ENCODE measurements at regions not wholly inside any gene's neighbourhood (a gene's known extent, or its start where the extent isn't known, plus 50 kb on each side); places are given as distances from the start of the nearest gene placed in this dataset.

DNA sequence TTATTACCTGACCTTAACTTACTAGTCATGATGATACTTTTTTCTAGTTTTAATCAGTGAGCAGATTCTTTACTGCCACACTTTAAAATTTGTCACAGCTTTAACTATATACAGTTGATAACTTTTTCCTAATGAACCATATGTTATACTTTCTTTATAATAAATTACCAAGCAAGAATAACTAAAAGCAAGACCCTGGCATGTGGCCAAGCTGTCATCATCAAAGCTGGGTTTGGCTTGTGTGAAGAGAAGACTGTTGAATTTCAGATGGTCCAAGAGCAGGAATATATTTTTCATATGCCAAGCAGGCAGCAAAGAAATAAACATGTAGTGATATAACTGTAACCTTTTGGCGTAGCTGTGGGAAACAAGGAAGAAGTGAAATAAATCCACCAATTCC, 93.5 kb downstream of the PUS7L start:
- no peak for DNase-seq

DNA sequence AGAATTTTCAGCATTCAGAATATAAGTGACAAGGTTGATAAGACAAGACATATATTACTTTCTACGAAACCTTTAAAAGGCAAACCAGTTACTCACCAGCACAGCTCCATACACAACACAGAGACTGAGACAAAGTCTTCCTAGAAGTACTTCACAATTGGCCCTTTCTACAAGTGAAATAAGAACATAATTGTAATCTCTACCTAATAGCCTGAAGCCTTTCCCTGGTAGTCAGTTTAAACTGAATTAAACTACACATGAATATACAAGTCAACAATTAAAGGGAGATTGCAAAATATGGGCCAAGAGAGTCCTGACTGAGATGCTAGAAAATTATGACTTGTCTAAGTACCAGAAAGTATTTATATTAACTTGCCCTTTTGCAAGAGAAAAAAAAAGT, 95.9 kb downstream of the PUS7L start:
- DNase-seq = no peak

DNA sequence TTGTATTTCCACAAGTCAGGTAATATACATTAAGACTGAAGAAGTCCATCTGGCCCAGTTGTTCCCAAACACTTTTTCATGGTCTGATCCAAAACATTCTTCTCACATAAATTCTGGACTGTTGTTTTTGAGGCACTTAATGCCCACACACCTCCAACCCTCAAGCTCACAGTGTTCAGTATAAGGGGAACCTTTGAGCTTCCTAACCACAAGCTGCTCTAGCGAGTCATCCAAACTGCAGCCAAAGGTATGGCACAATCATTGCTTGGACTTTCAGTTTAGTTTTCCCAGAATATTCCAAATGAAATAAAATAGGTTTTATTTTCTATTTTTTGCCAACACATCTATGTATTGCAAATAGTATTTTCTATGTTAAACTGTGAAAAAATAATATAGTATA, 103.0 kb downstream of the PUS7L start:
- no peak for DNase-seq

DNA sequence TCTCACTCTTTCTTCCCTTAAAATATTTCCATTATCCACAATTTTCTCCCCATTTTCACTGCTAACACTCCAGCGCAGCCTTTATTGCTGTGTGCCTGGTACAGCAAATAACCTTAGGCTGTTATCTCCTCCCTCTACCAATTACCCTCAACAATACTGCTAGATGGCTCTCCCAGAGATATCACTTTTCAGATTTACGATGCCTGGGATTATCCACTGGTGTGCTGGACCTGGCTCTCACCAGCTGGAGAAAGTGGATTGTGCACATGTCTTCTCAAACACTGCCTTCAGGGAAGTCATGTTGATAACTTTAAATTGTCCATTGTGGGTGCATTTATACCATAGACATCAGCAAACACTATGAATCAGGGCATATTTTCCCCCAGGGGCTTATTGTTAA, 101.9 kb upstream of the ADAMTS20 start:
- DNase-seq = peak; percentile 48

DNA sequence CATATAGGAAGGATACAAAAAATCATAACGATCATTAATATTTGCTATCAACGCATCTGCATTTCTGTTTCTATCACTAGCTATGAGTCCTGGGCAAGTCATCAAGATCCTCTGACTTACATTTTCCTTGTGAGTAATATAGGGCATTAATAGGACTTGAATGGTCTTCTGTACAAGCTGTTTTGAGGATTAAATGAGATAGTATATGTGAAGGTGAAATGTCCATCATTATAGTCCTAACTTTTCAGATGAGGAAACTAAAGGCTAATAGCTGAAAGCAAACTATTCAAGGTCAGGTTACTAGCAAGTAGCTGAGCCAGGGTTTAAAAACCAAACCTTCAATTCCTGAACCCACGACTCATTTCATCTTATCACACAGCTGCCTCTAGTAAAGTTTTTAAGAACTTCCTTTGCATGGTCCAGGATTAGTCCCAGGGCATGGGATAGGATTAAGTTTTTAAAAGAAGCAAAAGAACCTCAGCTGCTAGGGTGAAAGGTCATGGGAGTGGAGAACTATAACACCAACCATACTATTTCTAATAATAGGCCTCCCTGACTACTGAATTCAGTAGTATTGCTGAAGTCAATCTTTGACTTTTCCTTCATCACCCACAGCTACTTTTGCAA, 101.4 kb upstream of the ADAMTS20 start:
- DNase-seq = no peak

DNA sequence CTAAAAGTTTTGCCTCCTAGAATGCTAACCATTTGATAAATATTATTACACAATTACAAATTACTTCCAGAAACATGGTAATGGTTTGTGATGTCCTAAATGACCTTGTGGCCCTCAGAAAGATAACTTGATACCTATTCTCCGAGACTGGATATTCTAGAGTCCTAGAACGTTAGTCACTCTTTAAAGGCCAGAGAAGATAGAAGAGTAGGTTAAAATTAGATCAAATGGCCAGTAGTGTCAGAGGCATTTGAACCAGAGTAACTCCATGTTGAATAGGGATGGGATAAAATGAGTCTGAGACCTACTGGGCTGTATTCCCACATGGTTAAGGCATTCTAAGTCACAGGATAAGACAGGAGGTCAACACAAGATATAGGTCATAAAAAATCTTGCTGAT, 96.6 kb upstream of the ADAMTS20 start:
- no peak for DNase-seq

DNA sequence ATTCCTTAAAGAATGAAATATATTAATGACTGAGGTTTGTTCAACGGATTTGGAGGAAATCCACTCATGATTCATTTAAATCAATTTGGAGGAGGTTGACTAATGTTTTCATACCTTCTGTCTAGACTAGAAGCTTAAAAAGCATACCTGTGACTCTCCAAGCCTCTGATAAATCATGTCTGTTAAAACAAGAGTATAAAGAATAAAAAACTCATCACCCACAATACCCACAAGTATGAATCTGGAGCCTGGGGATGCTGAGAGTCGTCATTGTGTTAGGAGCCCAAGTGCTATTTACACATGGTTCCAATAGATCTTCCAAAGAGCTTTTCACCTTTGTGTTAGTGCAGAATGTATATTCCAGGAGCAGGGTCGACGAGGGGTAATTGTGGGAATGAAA, 86.8 kb upstream of the ADAMTS20 start:
- DNase-seq = no peak

DNA sequence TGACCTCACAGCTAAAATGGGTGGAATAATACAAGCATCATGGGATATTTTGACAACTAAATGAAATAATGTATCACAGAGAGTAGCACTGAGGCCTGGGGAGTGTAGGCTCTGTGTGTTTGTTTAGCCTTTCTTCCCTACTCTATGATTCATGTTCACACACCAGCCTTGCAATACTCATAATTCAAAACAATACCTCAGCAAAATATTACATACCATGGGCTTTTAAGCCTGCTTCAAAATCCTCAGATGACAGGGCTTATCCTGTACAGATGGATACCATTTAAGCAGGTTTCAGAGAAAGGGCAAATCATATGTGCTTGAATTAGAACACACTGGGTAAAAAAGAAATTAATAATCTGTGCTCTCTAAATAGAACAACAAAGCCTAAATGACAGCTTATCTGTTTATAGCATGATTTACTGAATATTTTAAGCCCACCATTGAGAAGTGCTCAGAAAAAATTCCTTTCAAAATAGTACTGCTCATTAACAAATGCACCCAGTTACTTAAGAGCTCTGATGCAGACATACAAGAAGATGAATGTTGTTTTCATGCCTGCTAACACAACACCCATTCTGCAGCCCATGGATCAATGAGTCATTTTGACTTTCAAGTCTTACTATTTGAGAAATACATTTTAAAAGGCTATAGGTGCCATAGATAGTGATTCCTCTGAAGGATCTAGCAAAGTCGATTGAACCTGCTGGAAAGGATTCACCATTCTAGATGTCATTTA, 84.9 kb upstream of the ADAMTS20 start:
- DNase-seq = no peak

DNA sequence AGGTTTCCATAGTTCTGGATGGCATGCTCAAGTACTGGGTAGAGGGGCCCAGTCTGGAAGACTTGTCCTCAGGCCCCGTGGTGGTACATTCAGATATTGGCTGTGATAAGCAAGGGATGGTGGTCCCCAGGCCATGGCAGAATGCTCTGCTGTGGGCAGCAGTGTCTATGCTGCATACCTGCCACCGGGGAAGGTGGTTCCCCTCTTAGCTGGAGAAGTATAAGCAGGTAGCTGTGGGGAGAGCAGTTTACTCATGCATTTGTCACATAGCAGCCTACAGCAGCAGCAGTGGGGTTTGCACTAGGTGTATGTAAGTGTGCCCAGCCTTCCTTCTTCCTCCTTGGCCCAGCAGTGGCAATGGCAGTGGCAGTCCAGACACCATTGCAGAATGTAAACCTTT, 69.3 kb upstream of the ADAMTS20 start:
- DNase-seq = no peak

DNA sequence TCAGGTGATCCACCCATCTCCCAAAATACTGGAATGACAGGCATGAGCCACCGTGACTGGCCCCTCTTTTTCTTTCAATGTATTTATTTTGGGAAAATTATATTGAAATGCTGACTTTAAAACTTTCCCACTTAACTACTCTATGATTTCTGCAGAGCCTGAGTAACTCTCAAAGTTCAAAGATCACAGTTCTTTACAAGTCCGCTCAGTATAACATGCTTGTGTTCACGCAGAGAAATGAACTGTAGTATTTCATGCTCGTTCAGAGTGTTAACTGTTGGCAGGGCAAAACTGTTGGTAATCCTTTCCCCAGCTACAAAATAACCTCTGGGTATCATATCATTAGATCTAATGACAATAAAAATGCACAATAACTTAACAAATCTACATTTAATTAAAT, 50.7 kb upstream of the ADAMTS20 start:
- no peak for DNase-seq
